Osteoblast (primary cell): ENCODE measurements at regions not wholly inside any gene's neighbourhood (a gene's known extent, or its start where the extent isn't known, plus 50 kb on each side); places are given as distances from the start of the nearest gene placed in this dataset.

Experiments used
- DNase-seq: peaks from one replicate; pipeline ENCODE4 v3.0.0; 2011; ENCODE audit warnings: low spot score, mixed read lengths; ENCODE audit not compliant: insufficient read length; ENCODE audit errors: missing footprints
- H2AFZ ChIP-seq: 2 replicates; pipeline ENCODE4 v1.6.0; 2011; ENCODE audit warnings: mild to moderate bottlenecking, low read length
- H3K27ac ChIP-seq: 2 replicates; pipeline ENCODE4 v1.5.1; 2011; ENCODE audit warnings: mild to moderate bottlenecking, low read depth, low read length, moderate library complexity
- H3K27me3 ChIP-seq: 2 replicates; pipeline ENCODE4 v1.6.0; 2012; ENCODE audit warnings: mild to moderate bottlenecking, control low read depth, inconsistent platforms, low read length, moderate library complexity; ENCODE audit not compliant: insufficient read depth
- H3K36me3 ChIP-seq: 2 replicates; pipeline ENCODE4 v1.5.1; 2011; ENCODE audit warnings: mild to moderate bottlenecking, low read length, control low read depth, moderate library complexity; ENCODE audit not compliant: insufficient read depth
- H3K4me1 ChIP-seq: 2 replicates; pipeline ENCODE4 v1.5.1; 2011; ENCODE audit warnings: mild to moderate bottlenecking, low read length, control low read depth, moderate library complexity; ENCODE audit not compliant: insufficient read depth
- H3K4me2 ChIP-seq: 2 replicates; pipeline ENCODE4 v1.6.0; 2011; ENCODE audit warnings: mild to moderate bottlenecking, low read length; ENCODE audit not compliant: insufficient read depth
- H3K4me3 ChIP-seq: fragments of 200-600 bp; sonication (generic); 3 replicates; pipeline ENCODE4 v1.5.1; 2012; ENCODE audit warnings: mild to moderate bottlenecking, low read length, inconsistent platforms; ENCODE audit not compliant: insufficient read depth
- H3K79me2 ChIP-seq: 2 replicates; pipeline ENCODE4 v1.6.0; 2012; ENCODE audit warnings: mild to moderate bottlenecking, low read length, control low read depth, inconsistent platforms; ENCODE audit not compliant: insufficient read depth
- H3K9me3 ChIP-seq: 2 replicates; pipeline ENCODE4 v1.5.1; 2011; ENCODE audit warnings: low read depth, low read length, control low read depth
- H4K20me1 ChIP-seq: 2 replicates; pipeline ENCODE4 v1.6.0; 2012; ENCODE audit warnings: mild to moderate bottlenecking, low read length, control low read depth; ENCODE audit not compliant: insufficient read depth
- TF ChIP-seq, protein P1 (sequence below): IDR thresholded peaks from 2 replicates; pipeline ENCODE4 v1.5.1; 2011; ENCODE audit warnings: mild to moderate bottlenecking, low read depth, low read length, moderate library complexity; ENCODE audit errors: extremely low read depth

DNA sequence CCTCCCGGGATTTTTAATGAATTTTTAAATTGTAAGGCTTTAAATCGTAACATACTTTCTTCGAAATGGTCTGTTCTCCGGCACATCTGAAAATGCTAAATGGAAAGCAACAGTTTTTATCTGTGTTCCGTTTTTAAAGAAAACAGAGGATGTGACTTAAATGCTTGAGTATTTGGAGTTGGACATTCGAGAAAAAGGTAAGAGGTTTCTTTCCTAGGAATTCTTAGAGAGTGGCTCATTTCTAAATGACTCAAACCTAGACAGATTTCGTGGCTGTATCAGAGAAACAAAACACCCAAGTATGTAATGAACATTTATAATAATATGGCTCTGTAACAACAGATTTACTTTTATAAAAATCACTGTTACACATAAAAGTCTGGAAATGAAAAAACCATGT lies 177.6 kb upstream of the CCDC68 start:
- Histone ChIP-seq H3K4me1 (peaks cover 25% of the 10 kb centered on the region), H3K9me3 (no peaks in the 10 kb centered on the region), H2AFZ (no peak overlapping the region), H3K79me2 (no peaks in the 10 kb centered on the region), H3K27ac (no peak overlapping the region), H3K4me2 (peak overlapping the region; percentile 48), H4K20me1 (no peaks in the 10 kb centered on the region), H3K36me3 (no peaks in the 10 kb centered on the region), H3K4me3 (no peak overlapping the region), H3K27me3 (peaks cover 5% of the 10 kb centered on the region)
- no peak for DNase-seq
- TF ChIP-seq, protein P1, sequence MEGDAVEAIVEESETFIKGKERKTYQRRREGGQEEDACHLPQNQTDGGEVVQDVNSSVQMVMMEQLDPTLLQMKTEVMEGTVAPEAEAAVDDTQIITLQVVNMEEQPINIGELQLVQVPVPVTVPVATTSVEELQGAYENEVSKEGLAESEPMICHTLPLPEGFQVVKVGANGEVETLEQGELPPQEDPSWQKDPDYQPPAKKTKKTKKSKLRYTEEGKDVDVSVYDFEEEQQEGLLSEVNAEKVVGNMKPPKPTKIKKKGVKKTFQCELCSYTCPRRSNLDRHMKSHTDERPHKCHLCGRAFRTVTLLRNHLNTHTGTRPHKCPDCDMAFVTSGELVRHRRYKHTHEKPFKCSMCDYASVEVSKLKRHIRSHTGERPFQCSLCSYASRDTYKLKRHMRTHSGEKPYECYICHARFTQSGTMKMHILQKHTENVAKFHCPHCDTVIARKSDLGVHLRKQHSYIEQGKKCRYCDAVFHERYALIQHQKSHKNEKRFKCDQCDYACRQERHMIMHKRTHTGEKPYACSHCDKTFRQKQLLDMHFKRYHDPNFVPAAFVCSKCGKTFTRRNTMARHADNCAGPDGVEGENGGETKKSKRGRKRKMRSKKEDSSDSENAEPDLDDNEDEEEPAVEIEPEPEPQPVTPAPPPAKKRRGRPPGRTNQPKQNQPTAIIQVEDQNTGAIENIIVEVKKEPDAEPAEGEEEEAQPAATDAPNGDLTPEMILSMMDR, result no peak

DNA sequence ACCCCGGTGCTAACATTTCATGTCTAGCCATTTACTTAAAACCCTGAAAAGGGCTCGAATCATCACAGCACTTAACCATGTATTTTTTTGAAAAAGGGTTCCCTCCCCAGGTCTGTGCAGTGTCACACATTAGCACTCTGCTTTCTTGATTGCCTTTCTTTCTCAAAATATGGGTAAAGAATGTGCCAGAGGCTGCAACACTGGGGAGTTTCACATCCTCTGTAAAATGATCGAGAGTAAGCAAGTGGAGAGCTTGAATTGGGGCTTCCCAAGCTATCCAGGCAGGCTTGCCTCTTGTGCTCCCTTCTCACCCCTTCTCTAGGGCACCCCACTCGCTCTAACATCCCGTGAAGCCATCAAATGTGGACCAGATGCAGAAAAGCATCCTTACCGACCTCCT lies 177.0 kb upstream of the CCDC68 start:
- Histone ChIP-seq H3K4me2 (no peak overlapping the region), H4K20me1 (no peaks in the 10 kb centered on the region), H3K27me3 (peaks cover 5% of the 10 kb centered on the region), H3K4me3 (no peak overlapping the region), H3K4me1 (peaks cover 20% of the 10 kb centered on the region), H3K36me3 (no peaks in the 10 kb centered on the region), H3K27ac (no peak overlapping the region), H3K79me2 (no peaks in the 10 kb centered on the region), H3K9me3 (no peaks in the 10 kb centered on the region), H2AFZ (no peak overlapping the region)
- no peak for DNase-seq
- TF ChIP-seq, protein P1, result no peak

DNA sequence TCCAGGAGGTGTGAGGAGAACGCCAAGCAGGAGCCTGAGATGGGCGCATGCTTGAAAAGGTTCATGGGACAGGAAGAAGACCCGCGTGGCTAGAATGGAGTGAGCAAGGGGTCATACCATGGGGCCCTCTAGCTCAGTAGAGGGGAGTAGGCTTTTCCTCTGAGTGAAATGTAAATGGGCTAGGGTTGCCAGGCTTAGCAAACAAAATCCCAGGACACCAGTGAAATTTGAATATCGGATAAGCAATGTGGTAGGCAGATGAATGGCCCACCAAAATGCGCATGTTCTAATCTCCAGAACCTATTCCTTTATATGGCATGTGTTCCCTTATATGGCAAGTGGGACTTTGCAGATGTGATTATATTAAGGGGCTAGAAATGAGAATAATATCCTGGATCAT lies 174.1 kb upstream of the CCDC68 start:
- Histone ChIP-seq H3K9me3 (no peaks in the 10 kb centered on the region), H2AFZ (no peak overlapping the region), H3K27ac (no peak overlapping the region), H3K4me1 (peaks cover 19% of the 10 kb centered on the region), H4K20me1 (no peaks in the 10 kb centered on the region), H3K36me3 (no peaks in the 10 kb centered on the region), H3K79me2 (no peaks in the 10 kb centered on the region), H3K4me3 (no peak overlapping the region), H3K4me2 (no peak overlapping the region), H3K27me3 (no peaks in the 10 kb centered on the region)
- DNase-seq, result no peak
- TF ChIP-seq, protein P1, result no peak

DNA sequence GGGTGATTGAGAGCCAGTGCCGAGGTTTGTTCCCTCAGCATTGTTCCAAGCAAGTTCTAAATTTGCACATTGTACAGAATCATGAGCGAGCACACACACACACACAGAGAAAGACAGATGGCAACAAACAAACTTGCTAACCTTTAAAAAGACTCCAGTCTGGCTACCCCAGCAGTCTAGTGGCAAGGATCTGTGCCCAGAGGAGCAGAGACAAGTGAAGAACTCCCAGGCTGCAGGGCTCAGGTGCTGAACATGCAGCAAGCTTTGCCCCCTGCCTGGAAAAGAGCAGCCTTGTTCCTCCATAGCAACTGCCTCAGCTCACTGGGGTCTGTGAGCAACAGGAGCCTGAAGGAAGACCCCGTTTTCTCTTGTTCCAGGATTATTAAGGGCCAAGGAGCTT lies 169.2 kb upstream of the CCDC68 start:
- H3K9me3 ChIP-seq, result no peaks in the 10 kb centered on the region
- TF ChIP-seq, protein P1, result no peak

More for the DNA sequence above, 169.2 kb upstream of the CCDC68 start:
- H3K36me3 ChIP-seq, result no peaks in the 10 kb centered on the region
- H3K79me2 ChIP-seq, result no peaks in the 10 kb centered on the region
- H3K4me1 ChIP-seq, result peaks cover 12% of the 10 kb centered on the region
- DNase-seq, result no peak
- no peak overlapping the region for H2AFZ ChIP-seq
- H3K4me3 ChIP-seq, result no peak overlapping the region
- H3K4me2 ChIP-seq, result no peak overlapping the region
- H3K27me3 ChIP-seq, result no peaks in the 10 kb centered on the region
- H4K20me1 ChIP-seq, result no peaks in the 10 kb centered on the region
- H3K27ac ChIP-seq, result no peak overlapping the region
